ENCODE measurements at regions not wholly inside any gene's neighbourhood (a gene's known extent, or its start where the extent isn't known, plus 50 kb on each side); places are given as distances from the start of the nearest gene placed in this dataset.

- DNase-seq: no peak
These were observed 193.5 kb upstream of the ID4 start for GRCh38 chr6:19643713-19644112.

GRCh38 chr6:19655744-19656143 lies 181.4 kb upstream of the ID4 start:
- no peak for DNase-seq

GRCh38 chr6:19660123-19660910 lies 176.9 kb upstream of the ID4 start:
- DNase-seq: no peak

- no peak for DNase-seq
These were observed 174.3 kb upstream of the ID4 start for GRCh38 chr6:19662911-19663310.

GRCh38 chr6:19663479-19663878 lies 173.7 kb upstream of the ID4 start:
- DNase-seq: no peak

- DNase-seq: no peak
These were observed 173.1 kb upstream of the ID4 start for GRCh38 chr6:19664050-19664449.

- no peak for DNase-seq
These were observed 172.1 kb upstream of the ID4 start for GRCh38 chr6:19664878-19665612.

- DNase-seq: no peak
These were observed 171.6 kb upstream of the ID4 start for GRCh38 chr6:19665613-19665909.

- DNase-seq: no peak
These were observed 168.5 kb upstream of the ID4 start for GRCh38 chr6:19668710-19669109.

GRCh38 chr6:19669206-19669605 lies 168.0 kb upstream of the ID4 start:
- no peak for DNase-seq

- no peak for DNase-seq
These were observed 154.3 kb upstream of the ID4 start for GRCh38 chr6:19682859-19683258.

GRCh38 chr6:19690325-19691075 lies 146.7 kb upstream of the ID4 start:
- no peak for DNase-seq

- DNase-seq: no peak
These were observed 145.6 kb upstream of the ID4 start for GRCh38 chr6:19691465-19692167.

GRCh38 chr6:19692506-19693298 lies 144.5 kb upstream of the ID4 start:
- no peak for DNase-seq

- DNase-seq: no peak
These were observed 142.5 kb upstream of the ID4 start for GRCh38 chr6:19694697-19695096.

- no peak for DNase-seq
These were observed 139.4 kb upstream of the ID4 start for GRCh38 chr6:19697744-19698290.

- no peak for DNase-seq
These were observed 137.2 kb upstream of the ID4 start for GRCh38 chr6:19699932-19700331.

- DNase-seq: no peak
These were observed 131.6 kb upstream of the ID4 start for GRCh38 chr6:19705606-19706005.

GRCh38 chr6:19712012-19712688 lies 125.0 kb upstream of the ID4 start:
- DNase-seq: no peak

- DNase-seq: no peak
These were observed 124.2 kb upstream of the ID4 start for GRCh38 chr6:19712998-19713397.

GRCh38 chr6:19713411-19713810 lies 123.8 kb upstream of the ID4 start:
- no peak for DNase-seq

GRCh38 chr6:19713984-19714383 lies 123.2 kb upstream of the ID4 start:
- no peak for DNase-seq
